ENCODE measurements at regions not wholly inside any gene's neighbourhood (a gene's known extent, or its start where the extent isn't known, plus 50 kb on each side); places are given as distances from the start of the nearest gene placed in this dataset.

- H2AFZ ChIP-seq (ENCODE audit: low read depth, low read length): no peak overlapping the region
- H3K27me3 ChIP-seq (ENCODE audit: control insufficient read depth in 2 of 2, insufficient read depth in 2 of 2, low read length in 2 of 2): peaks cover 23 to 58% of the 10 kb centered on the region in 2 experiments; a peak in 4 of 5 replicates
- H3K79me2 ChIP-seq (ENCODE audit: control insufficient read depth, insufficient read depth, low read length): no peaks in the 10 kb centered on the region
- POLR2A ChIA-PET: interaction anchor here (0.7 kb wide), 1 partner anchor 60 kb away, joined by 3 read pairs; no protein-coding TSS in a partner anchor
- H3K36me3 ChIP-seq (ENCODE audit: control insufficient read depth, insufficient read depth, low read length): no peaks in the 10 kb centered on the region
- H3K4me1 ChIP-seq (replicated peaks in 1 of 2; ENCODE audit: control insufficient read depth in 2 of 2, insufficient read depth in 2 of 2, low read length in 2 of 2): no peaks in the 10 kb centered on the region
- no peak overlapping the region for H3K9ac ChIP-seq (ENCODE audit: insufficient read depth in 1 of 2, low read depth in 2 of 2, low read length in 2 of 2)
- ATAC-seq (no peak), DNase-seq (ENCODE audit: extremely low read depth in 1 of 4, low spot score in 3 of 4) (no peak), FAIRE-seq (no peak)
- no peaks in the 10 kb centered on the region for H3K9me1 ChIP-seq (ENCODE audit: control insufficient read depth, insufficient read depth, low read length)
- TF ChIP-seq MCM5 (IDR thresholded peaks at IDR 0.05; ENCODE audit: low read depth) (no peak), ZNF589 (CRISPR knock-in tag; IDR thresholded peaks at IDR 0.05; ENCODE audit: low read depth) (no peak), ELF2 (CRISPR knock-in tag; IDR thresholded peaks at IDR 0.05) (no peak), CGGBP1 (CRISPR knock-in tag; IDR thresholded peaks at IDR 0.05) (no peak)
- TF ChIP-seq, protein P1, sequence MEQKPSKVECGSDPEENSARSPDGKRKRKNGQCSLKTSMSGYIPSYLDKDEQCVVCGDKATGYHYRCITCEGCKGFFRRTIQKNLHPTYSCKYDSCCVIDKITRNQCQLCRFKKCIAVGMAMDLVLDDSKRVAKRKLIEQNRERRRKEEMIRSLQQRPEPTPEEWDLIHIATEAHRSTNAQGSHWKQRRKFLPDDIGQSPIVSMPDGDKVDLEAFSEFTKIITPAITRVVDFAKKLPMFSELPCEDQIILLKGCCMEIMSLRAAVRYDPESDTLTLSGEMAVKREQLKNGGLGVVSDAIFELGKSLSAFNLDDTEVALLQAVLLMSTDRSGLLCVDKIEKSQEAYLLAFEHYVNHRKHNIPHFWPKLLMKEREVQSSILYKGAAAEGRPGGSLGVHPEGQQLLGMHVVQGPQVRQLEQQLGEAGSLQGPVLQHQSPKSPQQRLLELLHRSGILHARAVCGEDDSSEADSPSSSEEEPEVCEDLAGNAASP (IDR thresholded peaks at IDR 0.05): no peak
- TF ChIP-seq, protein P2, sequence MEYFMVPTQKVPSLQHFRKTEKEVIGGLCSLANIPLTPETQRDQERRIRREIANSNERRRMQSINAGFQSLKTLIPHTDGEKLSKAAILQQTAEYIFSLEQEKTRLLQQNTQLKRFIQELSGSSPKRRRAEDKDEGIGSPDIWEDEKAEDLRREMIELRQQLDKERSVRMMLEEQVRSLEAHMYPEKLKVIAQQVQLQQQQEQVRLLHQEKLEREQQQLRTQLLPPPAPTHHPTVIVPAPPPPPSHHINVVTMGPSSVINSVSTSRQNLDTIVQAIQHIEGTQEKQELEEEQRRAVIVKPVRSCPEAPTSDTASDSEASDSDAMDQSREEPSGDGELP (CRISPR knock-in tag; IDR thresholded peaks at IDR 0.05; ENCODE audit: borderline replicate concordance): no peak
- in situ Hi-C loops (cut with MboI) (no loop called here), intact Hi-C loops (cut with micrococcal nuclease) (no loop called here)
- no peak overlapping the region for H3K4me3 ChIP-seq
- WGBS (ENCODE audit: insufficient coverage, low coverage, missing lambda C conversion rate): 0% methylated on average over 2 of the region's 2 CpGs
- CTCF ChIA-PET (ENCODE audit: low intra/inter-chr PET ratio): no interaction called here
- H3K27ac ChIP-seq (ENCODE audit: extremely low read depth, low read depth, low read length): no peak overlapping the region
- no TSS peak for BruUV-seq (replicated peaks)
- no peaks in the 10 kb centered on the region for H3K9me3 ChIP-seq (replicated peaks; ENCODE audit: control insufficient read depth, insufficient read depth, low read depth, low read length)
- no peak overlapping the region for H3K4me2 ChIP-seq (ENCODE audit: insufficient read depth, low read length)
- 0 out of 2 replicates have a peak, but pooled peaks cover 4% of the 10 kb centered on the region for H4K20me1 ChIP-seq (replicated peaks; ENCODE audit: control insufficient read depth, insufficient read depth, low read length)
These were observed 101.0 kb upstream of the PWP1 start for GRCh38 chr12:107584563-107584962.
